ENCODE measurements at regions not wholly inside any gene's neighbourhood (a gene's known extent, or its start where the extent isn't known, plus 50 kb on each side); places are given as distances from the start of the nearest gene placed in this dataset.
"Not testable (repeated sequence)": the region's sequence is repeated elsewhere in the genome, so short reads cannot be mapped to it uniquely, and the experiment has no call there.

- DNase-seq (ENCODE audit: low read depth in 2 of 2), result no peak
These were observed 100.0 kb upstream of the PIK3R1 start for GRCh38 chr5:68115584-68115983.

DNA sequence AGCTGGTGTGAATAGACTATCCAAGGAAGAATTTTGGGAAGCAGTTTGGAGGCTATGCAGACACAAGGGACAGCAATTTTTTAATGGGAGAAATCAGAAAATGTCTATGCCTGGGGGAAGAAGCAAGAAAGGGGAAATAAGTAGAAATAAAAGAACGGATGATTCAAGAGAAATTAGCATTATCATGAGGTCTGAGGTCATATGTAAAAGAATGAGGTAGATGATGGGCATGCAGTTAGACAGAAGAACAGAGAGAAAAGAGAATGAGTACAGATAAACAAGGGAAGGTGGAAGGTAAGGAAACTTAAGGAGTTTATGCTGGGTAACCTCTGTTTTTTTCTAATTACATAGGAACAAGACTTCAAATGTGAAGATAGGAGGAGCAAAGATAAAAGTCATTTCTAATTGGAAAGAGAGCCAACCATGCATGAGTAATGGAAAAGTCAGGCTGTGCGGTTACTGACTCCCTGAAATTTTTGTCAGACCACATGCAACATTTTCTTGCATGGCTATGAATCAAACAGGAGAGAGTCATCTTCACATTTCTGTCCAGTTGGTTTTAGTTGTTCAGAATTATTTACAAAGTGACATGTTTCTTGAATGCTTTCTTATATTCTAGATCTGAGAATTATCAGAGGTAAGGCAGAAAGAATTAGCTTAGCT lies 101.0 kb upstream of the PIK3R1 start:
- DNase-seq (ENCODE audit: low read depth in 2 of 2), result no peak

DNA sequence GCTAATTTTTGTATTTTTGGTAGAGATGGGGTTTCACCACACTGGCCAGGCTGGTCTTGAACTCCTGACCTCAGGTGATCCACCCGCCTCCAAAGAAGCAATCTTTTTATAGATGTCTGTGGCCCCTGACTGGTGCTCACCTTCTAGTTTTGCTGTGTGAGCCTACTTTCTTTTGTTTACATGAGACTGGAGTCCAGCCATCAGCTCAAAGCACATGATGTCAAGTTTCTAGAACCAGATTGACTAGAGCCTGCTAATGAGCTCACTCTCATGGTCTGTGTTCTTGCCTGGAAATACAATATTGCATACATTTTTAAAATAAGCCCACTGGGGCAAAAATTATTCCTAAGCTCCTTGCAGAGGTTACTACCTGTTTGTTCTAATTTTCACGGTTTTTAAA lies 102.9 kb upstream of the PIK3R1 start:
- DNase-seq (ENCODE audit: low read depth in 2 of 2), result no peak

- DNase-seq (ENCODE audit: low read depth in 2 of 2), result no peak
These were observed 104.7 kb upstream of the PIK3R1 start for GRCh38 chr5:68110894-68111293.

DNA sequence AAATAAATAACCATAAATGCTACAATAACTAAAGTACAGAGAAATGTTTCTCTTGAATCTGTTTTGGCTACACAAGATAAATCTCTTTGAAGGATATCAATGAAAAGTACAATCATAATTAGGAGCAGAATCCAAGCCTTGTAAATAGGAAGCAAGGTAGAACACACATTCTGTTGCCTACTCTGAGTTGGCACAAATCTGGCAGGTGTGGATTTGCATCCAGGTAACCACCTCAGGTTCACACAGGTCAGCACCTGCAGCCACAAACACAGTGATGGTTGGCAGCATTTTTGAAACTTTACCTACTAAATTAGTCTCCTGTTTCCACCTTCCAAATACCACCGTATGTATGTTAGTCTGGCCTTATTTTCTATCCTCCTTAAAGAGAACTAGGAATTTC lies 105.3 kb upstream of the PIK3R1 start:
- no peak for DNase-seq (ENCODE audit: low read depth in 2 of 2)

DNA sequence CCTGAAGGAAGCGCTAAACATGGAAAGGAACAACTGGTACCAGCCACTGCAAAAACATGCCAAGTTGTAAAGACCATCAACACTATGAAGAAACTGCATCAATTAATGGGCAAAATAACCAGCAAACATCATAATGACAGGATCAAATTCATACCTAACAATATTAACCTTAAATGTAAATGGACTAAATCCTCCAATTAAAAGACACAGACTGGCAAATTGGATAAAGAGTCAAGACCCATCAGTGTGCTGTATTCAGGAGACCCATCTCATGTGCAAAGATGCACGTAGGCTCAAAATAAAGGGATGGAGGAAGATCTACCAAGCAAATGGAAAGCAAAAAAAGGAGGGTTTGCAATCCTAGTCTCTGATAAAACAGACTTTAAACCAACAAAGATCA lies 111.3 kb upstream of the PIK3R1 start:
- DNase-seq (ENCODE audit: low read depth in 2 of 2), result not testable (repeated sequence)

GRCh38 chr5:68103297-68103696 lies 112.3 kb upstream of the PIK3R1 start:
- DNase-seq (ENCODE audit: low read depth in 2 of 2), result not testable (repeated sequence)

DNA sequence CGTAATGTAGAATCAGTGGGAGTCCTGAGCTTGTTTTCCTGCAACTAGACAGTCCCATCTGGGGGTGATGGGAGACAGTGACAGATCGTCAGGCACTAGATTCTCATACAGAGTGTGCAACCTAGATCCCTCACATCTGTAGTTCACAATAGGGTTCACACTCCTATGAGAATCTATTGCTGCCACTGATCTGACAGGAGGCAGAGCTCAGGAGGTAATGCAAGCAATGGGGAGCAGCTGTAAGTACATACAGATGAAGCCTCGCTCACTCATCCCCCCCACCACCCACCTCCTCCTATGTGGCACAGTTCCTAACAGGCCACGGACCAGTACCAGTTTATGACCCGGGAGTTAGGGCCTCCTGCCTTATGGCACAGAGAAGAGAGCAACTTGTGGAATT lies 116.2 kb upstream of the PIK3R1 start:
- DNase-seq (ENCODE audit: low read depth in 2 of 2), result no peak

GRCh38 chr5:68093455-68094159 lies 121.9 kb upstream of the PIK3R1 start:
- DNase-seq (ENCODE audit: low read depth in 2 of 2), result no peak

DNA sequence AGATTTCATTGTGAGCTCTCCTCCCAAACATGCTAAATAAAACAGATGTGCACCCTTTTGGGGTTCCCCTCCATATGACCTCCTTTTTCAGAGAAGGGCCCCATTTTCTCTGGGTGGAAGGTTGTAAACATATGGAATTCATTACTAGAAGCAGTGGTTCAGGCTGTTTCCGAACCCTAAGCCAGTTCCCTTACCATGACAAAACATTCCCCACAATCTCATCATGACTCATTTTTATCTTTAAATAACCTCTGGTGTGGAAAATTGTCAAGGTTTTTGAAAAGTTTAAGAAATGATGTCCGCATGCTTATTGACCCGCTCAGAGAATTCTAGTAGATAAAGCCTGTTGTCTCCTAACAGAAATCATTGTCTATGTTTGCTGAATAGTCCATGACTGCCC lies 127.3 kb upstream of the PIK3R1 start:
- DNase-seq (ENCODE audit: low read depth in 2 of 2), result no peak

GRCh38 chr5:68087866-68088265 lies 127.7 kb upstream of the PIK3R1 start:
- DNase-seq (ENCODE audit: low read depth in 2 of 2), result no peak

- no peak for DNase-seq (ENCODE audit: low read depth in 2 of 2)
These were observed 128.7 kb upstream of the PIK3R1 start for GRCh38 chr5:68086857-68087256.

GRCh38 chr5:68086439-68086838 lies 129.1 kb upstream of the PIK3R1 start:
- no peak for DNase-seq (ENCODE audit: low read depth in 2 of 2)

GRCh38 chr5:68084396-68084795 lies 131.2 kb upstream of the PIK3R1 start:
- DNase-seq (ENCODE audit: low read depth in 2 of 2), result no peak

GRCh38 chr5:68080282-68081050 lies 135.1 kb upstream of the PIK3R1 start:
- no peak for DNase-seq (ENCODE audit: low read depth in 2 of 2)

- DNase-seq (ENCODE audit: low read depth in 2 of 2), result no peak
These were observed 138.1 kb upstream of the PIK3R1 start for GRCh38 chr5:68077349-68077894.

DNA sequence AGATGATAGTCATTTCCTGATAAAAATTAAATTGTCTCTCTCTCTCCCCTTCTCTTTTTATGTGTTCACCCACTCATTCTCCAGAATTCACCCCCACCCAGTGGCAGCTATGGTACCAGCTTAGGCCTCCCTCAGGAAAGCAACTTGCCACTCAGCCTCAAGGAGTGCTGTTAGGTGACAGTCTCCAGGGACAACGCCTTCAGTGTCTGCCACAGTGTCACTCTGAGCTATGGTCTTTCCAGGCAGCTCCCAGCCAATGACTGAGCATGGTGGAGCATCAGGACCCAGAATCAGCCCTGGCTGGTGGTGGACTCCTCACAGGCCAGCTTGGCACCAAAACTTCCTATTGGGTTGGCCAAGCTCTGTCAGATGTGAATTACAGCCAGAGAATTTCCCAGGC lies 140.9 kb upstream of the PIK3R1 start:
- no peak for DNase-seq (ENCODE audit: low read depth in 2 of 2)

DNA sequence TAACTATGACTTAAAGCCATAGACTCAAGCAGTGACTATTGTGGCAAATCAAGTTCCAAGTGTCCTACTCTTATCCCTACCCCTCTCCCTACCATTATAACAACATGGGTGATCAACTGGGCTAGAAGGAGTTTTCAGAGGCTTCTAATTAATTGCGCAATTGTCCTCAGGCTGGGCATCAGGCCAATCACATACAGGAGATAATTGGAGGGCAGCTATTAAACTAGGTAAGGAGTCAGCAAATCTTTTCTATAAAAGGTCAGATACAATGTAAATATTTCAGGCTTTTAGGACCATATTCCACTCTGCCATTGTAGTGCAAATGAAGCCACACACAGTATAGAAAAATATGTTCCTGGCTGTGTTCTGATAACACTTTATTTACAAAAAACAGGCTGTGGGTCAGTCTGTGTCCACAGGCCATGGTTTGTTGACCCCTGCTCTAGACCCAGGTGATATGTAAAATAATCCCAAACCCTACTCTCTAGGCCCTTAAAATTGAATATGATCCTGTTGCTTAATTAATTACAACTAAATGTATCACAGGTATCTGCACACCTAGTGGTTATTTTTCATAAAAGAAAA lies 141.4 kb upstream of the PIK3R1 start:
- no peak for DNase-seq (ENCODE audit: low read depth in 2 of 2)

DNA sequence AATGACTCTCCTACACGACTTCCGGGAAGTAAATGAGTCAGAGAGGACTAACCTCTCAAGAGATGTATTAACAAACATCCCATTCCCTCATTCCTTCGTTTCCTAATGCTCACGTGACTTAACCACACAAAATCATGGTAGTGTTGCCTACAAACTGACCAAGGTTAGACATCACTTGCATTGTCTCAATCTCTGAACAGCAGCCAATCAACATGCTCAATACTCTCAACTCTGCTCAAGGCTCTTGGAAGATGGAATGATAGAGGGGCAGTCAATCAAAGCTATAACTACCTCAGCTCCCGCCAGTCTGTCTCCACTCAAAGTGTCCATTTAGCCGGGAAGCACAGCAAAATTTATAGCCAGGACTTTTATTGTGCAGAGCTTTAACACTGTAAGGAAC lies 143.8 kb upstream of the PIK3R1 start:
- no peak for DNase-seq (ENCODE audit: low read depth in 2 of 2)

DNA sequence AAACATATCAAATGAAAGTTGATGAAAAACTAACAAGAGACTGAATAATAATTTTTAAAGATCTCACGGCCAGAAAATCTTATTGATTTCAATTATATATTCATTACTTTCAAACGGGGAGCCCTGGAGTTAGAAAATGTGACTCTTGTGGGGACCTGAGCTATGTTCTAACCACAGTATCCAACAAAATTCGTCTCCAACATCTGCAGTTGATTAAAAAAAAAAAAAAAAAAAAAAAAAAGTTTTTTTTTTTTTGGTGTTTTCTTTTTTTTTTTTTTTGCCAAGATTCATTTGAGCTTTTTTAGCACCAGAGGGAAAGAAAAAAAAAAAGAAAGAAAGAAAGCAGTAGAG lies 144.3 kb upstream of the PIK3R1 start:
- DNase-seq (ENCODE audit: low read depth in 2 of 2), result no peak

DNA sequence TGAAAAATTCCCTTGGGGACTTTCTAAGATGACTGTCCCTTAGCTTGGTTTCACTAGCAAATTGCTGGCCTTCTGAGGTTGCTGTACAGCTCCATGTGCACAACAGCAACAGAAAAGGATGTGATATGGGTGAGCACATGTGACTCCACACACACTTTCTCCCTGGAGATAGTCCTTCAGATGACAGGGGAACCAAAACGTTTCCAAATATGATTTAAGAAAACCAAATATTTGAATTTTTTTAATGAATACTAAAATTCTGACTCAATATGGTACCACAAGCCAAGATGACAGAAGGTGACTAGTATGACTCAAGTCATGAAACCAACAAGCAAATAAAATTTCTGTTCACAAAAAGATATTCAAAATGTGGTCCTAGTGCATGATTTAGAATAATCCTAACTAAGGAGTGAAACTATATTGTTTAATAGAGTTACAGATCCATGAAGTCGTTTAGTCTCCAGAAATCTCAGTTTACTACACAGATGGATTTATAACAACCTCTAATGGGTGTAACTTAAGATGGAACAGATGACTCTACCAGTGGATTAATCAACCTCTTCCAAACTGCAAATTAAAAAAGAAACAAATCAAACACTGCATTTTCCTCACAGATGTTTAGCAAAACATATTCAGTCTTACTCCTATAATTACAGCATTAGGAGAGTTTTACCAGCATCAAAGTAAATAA lies 144.8 kb upstream of the PIK3R1 start:
- no peak for DNase-seq (ENCODE audit: low read depth in 2 of 2)

All from activated CD4-positive, alpha-beta T cell treated with anti-CD3 and anti-CD28 coated beads for 24 hours (primary cell).